ENCODE measurements at regions not wholly inside any gene's neighbourhood (a gene's known extent, or its start where the extent isn't known, plus 50 kb on each side); places are given as distances from the start of the nearest gene placed in this dataset.

DNA sequence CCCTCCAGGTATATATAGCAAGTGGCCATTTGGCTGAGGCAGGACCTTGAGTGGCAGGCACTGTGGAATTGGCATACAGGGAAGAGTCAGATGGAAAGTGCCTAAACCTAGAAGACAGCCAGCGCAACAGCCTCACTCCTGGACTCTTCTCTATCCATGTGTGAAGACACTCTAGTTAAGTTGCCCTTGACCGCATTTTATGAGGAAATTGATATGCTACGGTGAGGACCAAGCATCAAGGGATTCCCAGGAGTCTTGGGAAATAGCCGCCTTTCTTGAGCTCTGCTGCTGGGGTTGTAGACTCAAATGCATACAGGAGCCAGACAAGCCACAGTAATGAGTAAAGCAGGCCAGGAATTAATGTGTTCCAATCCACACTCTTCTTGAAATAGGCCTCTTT, 145.9 kb upstream of the KAZN start:
- DNase-seq (ENCODE audit: low read depth, low spot score): no peak
- Histone ChIP-seq H3K27me3 (ENCODE audit: control insufficient read depth, extremely low read depth, insufficient read depth, low read length) (no peaks in the 10 kb centered on the region), H3K4me1 (ENCODE audit: control insufficient read depth, extremely low read depth, insufficient read depth, low read length) (no peaks in the 10 kb centered on the region), H3K9me1 (ENCODE audit: control insufficient read depth, extremely low read depth, insufficient read depth, low read length) (no peaks in the 10 kb centered on the region), H3K4me3 (ENCODE audit: control insufficient read depth in 2 of 3, extremely low read depth in 1 of 3, insufficient read depth in 2 of 3, low read depth in 1 of 3, low read length in 3 of 3) (no peak overlapping the region), H3K27ac (ENCODE audit: control insufficient read depth, insufficient read depth, low read length) (no peak overlapping the region), H3K4me2 (ENCODE audit: control insufficient read depth, extremely low read depth, insufficient read depth, low read depth, low read length) (no peak overlapping the region), H3K9ac (ENCODE audit: control insufficient read depth, extremely low read depth, insufficient read depth, low read length) (no peak overlapping the region), H3K9me3 (ENCODE audit: control insufficient read depth, low read depth, low read length) (no peaks in the 10 kb centered on the region), H3K36me3 (ENCODE audit: control insufficient read depth in 2 of 2, extremely low read depth in 1 of 2, insufficient read depth in 2 of 2, low read length in 2 of 2) (no peaks in the 10 kb centered on the region), H4K20me1 (ENCODE audit: control insufficient read depth, extremely low read depth, insufficient read depth, low read length) (no peaks in the 10 kb centered on the region), H2AFZ (ENCODE audit: control insufficient read depth, low read length) (no peak overlapping the region), H3K79me2 (ENCODE audit: control insufficient read depth, insufficient read depth, low read length) (no peaks in the 10 kb centered on the region)
- dilution Hi-C loops (cut with MboI; ENCODE audit: extremely low pct_ligation_motif_present, low sequenced_read_pairs): no loop called here
- FAIRE-seq: no peak
- TF ChIP-seq, protein P1, sequence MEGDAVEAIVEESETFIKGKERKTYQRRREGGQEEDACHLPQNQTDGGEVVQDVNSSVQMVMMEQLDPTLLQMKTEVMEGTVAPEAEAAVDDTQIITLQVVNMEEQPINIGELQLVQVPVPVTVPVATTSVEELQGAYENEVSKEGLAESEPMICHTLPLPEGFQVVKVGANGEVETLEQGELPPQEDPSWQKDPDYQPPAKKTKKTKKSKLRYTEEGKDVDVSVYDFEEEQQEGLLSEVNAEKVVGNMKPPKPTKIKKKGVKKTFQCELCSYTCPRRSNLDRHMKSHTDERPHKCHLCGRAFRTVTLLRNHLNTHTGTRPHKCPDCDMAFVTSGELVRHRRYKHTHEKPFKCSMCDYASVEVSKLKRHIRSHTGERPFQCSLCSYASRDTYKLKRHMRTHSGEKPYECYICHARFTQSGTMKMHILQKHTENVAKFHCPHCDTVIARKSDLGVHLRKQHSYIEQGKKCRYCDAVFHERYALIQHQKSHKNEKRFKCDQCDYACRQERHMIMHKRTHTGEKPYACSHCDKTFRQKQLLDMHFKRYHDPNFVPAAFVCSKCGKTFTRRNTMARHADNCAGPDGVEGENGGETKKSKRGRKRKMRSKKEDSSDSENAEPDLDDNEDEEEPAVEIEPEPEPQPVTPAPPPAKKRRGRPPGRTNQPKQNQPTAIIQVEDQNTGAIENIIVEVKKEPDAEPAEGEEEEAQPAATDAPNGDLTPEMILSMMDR (optimal IDR thresholded peaks at IDR 0.05 in 1 of 3, IDR thresholded peaks at IDR 0.05 in 1 of 3, conservative IDR thresholded peaks at IDR 0.05 in 1 of 3; ENCODE audit: extremely low read depth in 1 of 3, insufficient read depth in 2 of 3, low read length in 3 of 3): no peak
- no peak for TF ChIP-seq EZH2 (IDR thresholded peaks at IDR 0.05; ENCODE audit: low read length)

DNA sequence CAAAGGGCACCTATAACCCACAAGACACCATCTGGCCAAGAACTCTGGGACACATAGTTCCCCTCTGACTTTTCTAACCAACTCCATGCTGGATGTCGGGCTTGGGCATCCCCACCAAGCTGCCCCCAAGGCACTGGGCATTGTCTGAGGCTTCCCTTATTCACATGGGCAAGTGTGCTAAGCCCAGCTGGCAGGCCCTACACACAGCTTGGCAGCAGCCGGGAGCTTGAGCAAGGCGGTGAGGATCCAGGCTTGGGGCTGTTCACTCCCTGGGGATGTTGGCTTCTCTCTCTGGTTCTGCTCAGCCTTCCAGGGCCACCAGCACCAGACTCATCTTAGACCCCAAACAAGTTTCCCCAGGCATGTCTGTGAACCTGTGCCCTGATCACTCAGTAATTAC, 138.3 kb upstream of the KAZN start:
- TF ChIP-seq, protein P1 (optimal IDR thresholded peaks at IDR 0.05 in 1 of 3, IDR thresholded peaks at IDR 0.05 in 1 of 3, conservative IDR thresholded peaks at IDR 0.05 in 1 of 3; ENCODE audit: extremely low read depth in 1 of 3, insufficient read depth in 2 of 3, low read length in 3 of 3): no peak
- no peak for TF ChIP-seq EZH2 (IDR thresholded peaks at IDR 0.05; ENCODE audit: low read length)
- Histone ChIP-seq H3K27me3 (ENCODE audit: control insufficient read depth, extremely low read depth, insufficient read depth, low read length) (no peaks in the 10 kb centered on the region), H3K9me1 (ENCODE audit: control insufficient read depth, extremely low read depth, insufficient read depth, low read length) (no peaks in the 10 kb centered on the region), H3K27ac (ENCODE audit: control insufficient read depth, insufficient read depth, low read length) (no peak overlapping the region), H3K79me2 (ENCODE audit: control insufficient read depth, insufficient read depth, low read length) (no peaks in the 10 kb centered on the region), H3K4me3 (ENCODE audit: control insufficient read depth in 2 of 3, extremely low read depth in 1 of 3, insufficient read depth in 2 of 3, low read depth in 1 of 3, low read length in 3 of 3) (no peak overlapping the region), H3K4me1 (ENCODE audit: control insufficient read depth, extremely low read depth, insufficient read depth, low read length) (no peaks in the 10 kb centered on the region), H3K4me2 (ENCODE audit: control insufficient read depth, extremely low read depth, insufficient read depth, low read depth, low read length) (no peak overlapping the region), H3K36me3 (ENCODE audit: control insufficient read depth in 2 of 2, extremely low read depth in 1 of 2, insufficient read depth in 2 of 2, low read length in 2 of 2) (no peaks in the 10 kb centered on the region), H2AFZ (ENCODE audit: control insufficient read depth, low read length) (no peak overlapping the region), H3K9ac (ENCODE audit: control insufficient read depth, extremely low read depth, insufficient read depth, low read length) (no peak overlapping the region), H4K20me1 (ENCODE audit: control insufficient read depth, extremely low read depth, insufficient read depth, low read length) (no peaks in the 10 kb centered on the region), H3K9me3 (ENCODE audit: control insufficient read depth, low read depth, low read length) (no peaks in the 10 kb centered on the region)
- dilution Hi-C loops (cut with MboI; ENCODE audit: extremely low pct_ligation_motif_present, low sequenced_read_pairs): no loop called here
- FAIRE-seq (no peak), DNase-seq (ENCODE audit: low read depth, low spot score) (no peak)
